Endodermal cell (in vitro differentiated cells): ENCODE measurements at regions not wholly inside any gene's neighbourhood (a gene's known extent, or its start where the extent isn't known, plus 50 kb on each side); places are given as distances from the start of the nearest gene placed in this dataset.

ENCODE experiments used
- DNase-seq: peaks from one replicate; pipeline ENCODE4 v3.0.0-alpha.2; 2017
- H3K27ac ChIP-seq: 2 replicates; pipeline ENCODE4 v1.5.1; 2013; ENCODE audit warnings: mild to moderate bottlenecking, low read depth, low read length, moderate library complexity
- H3K27me3 ChIP-seq: 2 replicates; pipeline ENCODE4 v1.6.1; 2013; ENCODE audit warnings: mild to moderate bottlenecking, low read length, moderate library complexity; ENCODE audit not compliant: insufficient read depth, control insufficient read depth, poor library complexity, severe bottlenecking
- H3K36me3 ChIP-seq: 2 replicates; pipeline ENCODE4 v1.7.0; 2013; ENCODE audit warnings: mild to moderate bottlenecking, low read length, moderate library complexity; ENCODE audit not compliant: control insufficient read depth, insufficient read depth
- H3K4me1 ChIP-seq: one replicate; pipeline ENCODE4 v1.7.0; 2013; ENCODE audit warnings: low read length; ENCODE audit not compliant: control insufficient read depth, insufficient read depth
- H3K4me3 ChIP-seq: 2 replicates; pipeline ENCODE4 v1.5.1; 2013; ENCODE audit warnings: mild to moderate bottlenecking, low read length, moderate library complexity
- H3K9ac ChIP-seq: 2 replicates; pipeline ENCODE4 v1.6.1; 2013; ENCODE audit warnings: mild to moderate bottlenecking, low read length, moderate library complexity; ENCODE audit not compliant: poor library complexity, severe bottlenecking; ENCODE audit errors: extremely low read depth
- H3K9me3 ChIP-seq: 2 replicates; pipeline ENCODE4 v1.6.1; 2013; ENCODE audit warnings: mild to moderate bottlenecking, low read length, moderate library complexity; ENCODE audit not compliant: control insufficient read depth
- H3K27ac Mint-ChIP-seq: 2 replicates; pipeline ENCODE4 v1.8.0; 2020; ENCODE audit warnings: mixed read lengths
- H3K27me3 Mint-ChIP-seq: 2 replicates; pipeline ENCODE4 v1.8.0; 2021; ENCODE audit warnings: mild to moderate bottlenecking, mixed read lengths; ENCODE audit not compliant: insufficient read depth
- H3K36me3 Mint-ChIP-seq: 2 replicates; pipeline ENCODE4 v1.8.0; 2020; ENCODE audit warnings: low read depth, mixed read lengths
- H3K4me1 Mint-ChIP-seq: 2 replicates; pipeline ENCODE4 v1.8.0; 2020; ENCODE audit warnings: mixed read lengths
- H3K4me3 Mint-ChIP-seq: 2 replicates; pipeline ENCODE4 v1.8.0; 2020; ENCODE audit warnings: mild to moderate bottlenecking, moderate library complexity, mixed read lengths
- H3K9me3 Mint-ChIP-seq: 2 replicates; pipeline ENCODE4 v1.8.0; 2020; ENCODE audit warnings: mild to moderate bottlenecking, mixed read lengths
- CTCF ChIP-seq: fragments of 200-600 bp; sonication (generic); conservative IDR thresholded peaks from 2 replicates; pipeline ENCODE4 v1.5.0; 2021; ENCODE audit warnings: antibody characterized with exemption, mild to moderate bottlenecking
- WGBS, 2 experiments: methylation state at CpG; one replicate each; pipeline versions ENCODE4 v1.1.5 to v1.1.7; 2013; ENCODE audit warnings: missing lambda C conversion rate in 2 of 2, mixed read lengths in 1 of 2; ENCODE audit not compliant: insufficient coverage in 1 of 2, insufficient read length in 1 of 2; 5-methylcytosine and 5-hydroxymethylcytosine counted together

GRCh38 chr2:176935543-176936102 lies 277.0 kb upstream of the HNRNPA3 start:
- WGBS, 2 experiments = 78 to 87% methylated on average over 3 to 5 of the region's 5 CpGs
- Mint-ChIP-seq H3K4me3 (no peak overlapping the region), H3K4me1 (no peaks in the 10 kb centered on the region), H3K36me3 (no peaks in the 10 kb centered on the region), H3K9me3 (no peaks in the 10 kb centered on the region), H3K27ac (no peak overlapping the region), H3K27me3 (peaks cover 3% of the 10 kb centered on the region)
- H3K27me3 ChIP-seq = no peaks in the 10 kb centered on the region
- no peak overlapping the region for H3K9ac ChIP-seq
- no peaks in the 10 kb centered on the region for H3K9me3 ChIP-seq
- H3K36me3 ChIP-seq = no peaks in the 10 kb centered on the region
- no peak for DNase-seq
- no peak overlapping the region for H3K4me3 ChIP-seq
- no peak overlapping the region for H3K27ac ChIP-seq
- H3K4me1 ChIP-seq = no peaks in the 10 kb centered on the region
- TF ChIP-seq CTCF = no peak

DNA sequence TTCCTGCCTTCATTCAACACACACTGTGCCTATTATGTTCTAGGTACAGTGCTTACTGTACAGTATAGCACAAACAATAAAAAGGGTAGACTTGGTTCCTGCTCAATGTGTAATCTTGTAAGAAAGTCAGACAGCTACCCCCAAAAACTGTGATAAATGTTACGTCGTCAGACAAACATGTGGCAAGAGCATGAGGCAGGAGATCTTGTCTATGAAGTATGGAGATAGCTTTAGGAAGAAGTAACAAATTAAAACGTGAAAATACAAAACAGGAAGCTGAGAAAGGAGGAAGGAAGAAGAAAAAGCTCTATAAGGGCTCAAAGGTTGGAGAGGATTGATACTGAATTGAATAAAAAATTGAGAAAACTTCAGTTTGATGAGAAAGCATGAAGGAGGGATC lies 276.2 kb upstream of the HNRNPA3 start:
- H3K36me3 Mint-ChIP-seq = no peaks in the 10 kb centered on the region

GRCh38 chr2:176944998-176945397 lies 267.6 kb upstream of the HNRNPA3 start:
- Histone ChIP-seq H3K4me3 (no peak overlapping the region), H3K27me3 (no peaks in the 10 kb centered on the region), H3K36me3 (no peaks in the 10 kb centered on the region), H3K9ac (no peak overlapping the region), H3K27ac (no peak overlapping the region), H3K9me3 (peaks cover 23% of the 10 kb centered on the region), H3K4me1 (no peaks in the 10 kb centered on the region)
- DNase-seq = no peak
- Mint-ChIP-seq H3K27me3 (peaks cover 4% of the 10 kb centered on the region), H3K27ac (no peak overlapping the region), H3K4me3 (no peak overlapping the region), H3K36me3 (no peaks in the 10 kb centered on the region), H3K4me1 (no peaks in the 10 kb centered on the region), H3K9me3 (peaks cover 5% of the 10 kb centered on the region)
- 80 to 89% methylated on average over 3 of the region's 3 CpGs for WGBS, 2 experiments
- TF ChIP-seq CTCF = no peak

More for the DNA sequence above, 276.2 kb upstream of the HNRNPA3 start:
- H3K27ac Mint-ChIP-seq = no peak overlapping the region
- Histone ChIP-seq H3K4me3 (no peak overlapping the region), H3K27me3 (no peaks in the 10 kb centered on the region), H3K27ac (no peak overlapping the region), H3K36me3 (no peaks in the 10 kb centered on the region), H3K9me3 (no peaks in the 10 kb centered on the region), H3K4me1 (no peaks in the 10 kb centered on the region), H3K9ac (no peak overlapping the region)
- WGBS, 2 experiments = 93% methylated on average over 3 of the region's 3 CpGs
- H3K4me3 Mint-ChIP-seq = no peak overlapping the region
- no peaks in the 10 kb centered on the region for H3K4me1 Mint-ChIP-seq
- no peaks in the 10 kb centered on the region for H3K9me3 Mint-ChIP-seq
- no peak for DNase-seq
- H3K27me3 Mint-ChIP-seq = peaks cover 3% of the 10 kb centered on the region
- no peak for TF ChIP-seq CTCF
